ENCODE measurements at regions not wholly inside any gene's neighbourhood (a gene's known extent, or its start where the extent isn't known, plus 50 kb on each side); places are given as distances from the start of the nearest gene placed in this dataset.

- H3K9me3 Mint-ChIP-seq, result no peaks in the 10 kb centered on the region
- H3K27ac Mint-ChIP-seq, result no peak overlapping the region
- ATAC-seq (no peak), DNase-seq (no peak)
- CTCF ChIA-PET, result interaction anchor here (1.1 kb wide), 1 partner anchor 124 kb away, joined by 4 read pairs; no protein-coding TSS in a partner anchor
- TF ChIP-seq CTCF (IDR thresholded peaks at IDR 0.05), result no peak
- no peak overlapping the region for H3K4me3 Mint-ChIP-seq
- no peaks in the 10 kb centered on the region for H3K4me1 Mint-ChIP-seq (ENCODE audit: low read depth)
- H3K27me3 Mint-ChIP-seq, result peaks cover 1% of the 10 kb centered on the region
- POLR2A ChIA-PET, result interaction anchor here (0.7 kb wide), 1 partner anchor 1981 kb away, joined by 3 read pairs; no protein-coding TSS in a partner anchor
- intact Hi-C loops (cut with micrococcal nuclease), result no loop called here
- no peaks in the 10 kb centered on the region for H3K36me3 Mint-ChIP-seq (ENCODE audit: low read depth)
Measured at GRCh38 chr11:13896175-13896980, 66.1 kb upstream of the SPON1 start.

GRCh38 chr11:13896981-13897353 lies 65.6 kb upstream of the SPON1 start:
- DNase-seq, result no peak
- intact Hi-C loops (cut with micrococcal nuclease), result no loop called here
- no peak overlapping the region for H3K4me3 Mint-ChIP-seq
- ChIA-PET CTCF (no interaction called here), POLR2A (no interaction called here)
- no peak for TF ChIP-seq CTCF (IDR thresholded peaks at IDR 0.05)
- peaks cover 1% of the 10 kb centered on the region for H3K27me3 Mint-ChIP-seq
- H3K9me3 Mint-ChIP-seq, result no peaks in the 10 kb centered on the region
- no peak for ATAC-seq
- H3K27ac Mint-ChIP-seq, result no peak overlapping the region
- no peaks in the 10 kb centered on the region for H3K4me1 Mint-ChIP-seq (ENCODE audit: low read depth)
- H3K36me3 Mint-ChIP-seq (ENCODE audit: low read depth), result no peaks in the 10 kb centered on the region

GRCh38 chr11:13897646-13898276 lies 64.8 kb upstream of the SPON1 start:
- intact Hi-C loops (cut with micrococcal nuclease), result no loop called here
- Mint-ChIP-seq H3K4me3 (no peak overlapping the region), H3K27me3 (peaks cover 1% of the 10 kb centered on the region), H3K36me3 (ENCODE audit: low read depth) (no peaks in the 10 kb centered on the region), H3K4me1 (ENCODE audit: low read depth) (no peaks in the 10 kb centered on the region), H3K27ac (no peak overlapping the region), H3K9me3 (no peaks in the 10 kb centered on the region)
- ChIA-PET CTCF (no interaction called here), POLR2A (no interaction called here)
- no peak for TF ChIP-seq CTCF (IDR thresholded peaks at IDR 0.05)
- DNase-seq, result no peak
- no peak for ATAC-seq

GRCh38 chr11:13899603-13900002 lies 62.9 kb upstream of the SPON1 start:
- DNase-seq, result no peak
- POLR2A ChIA-PET, result no interaction called here
- Mint-ChIP-seq H3K9me3 (no peaks in the 10 kb centered on the region), H3K4me3 (no peak overlapping the region), H3K36me3 (ENCODE audit: low read depth) (no peaks in the 10 kb centered on the region), H3K27ac (no peak overlapping the region), H3K27me3 (peaks cover 1% of the 10 kb centered on the region), H3K4me1 (ENCODE audit: low read depth) (no peaks in the 10 kb centered on the region)
- CTCF ChIA-PET, result no interaction called here
- no peak for TF ChIP-seq CTCF (IDR thresholded peaks at IDR 0.05)
- intact Hi-C loops (cut with micrococcal nuclease), result no loop called here
- no peak for ATAC-seq

- ATAC-seq (no peak), DNase-seq (no peak)
- intact Hi-C loops (cut with micrococcal nuclease), result no loop called here
- peaks cover 7% of the 10 kb centered on the region for H3K9me3 Mint-ChIP-seq
- no peak for TF ChIP-seq CTCF (IDR thresholded peaks at IDR 0.05)
- CTCF ChIA-PET, result no interaction called here
- peaks cover 1% of the 10 kb centered on the region for H3K27me3 Mint-ChIP-seq
- H3K4me1 Mint-ChIP-seq (ENCODE audit: low read depth), result no peaks in the 10 kb centered on the region
- POLR2A ChIA-PET, result no interaction called here
- H3K27ac Mint-ChIP-seq, result no peak overlapping the region
- H3K36me3 Mint-ChIP-seq (ENCODE audit: low read depth), result no peaks in the 10 kb centered on the region
- no peak overlapping the region for H3K4me3 Mint-ChIP-seq
Measured at GRCh38 chr11:13902523-13902922, 60.0 kb upstream of the SPON1 start.
